ENCODE measurements at regions not wholly inside any gene's neighbourhood (a gene's known extent, or its start where the extent isn't known, plus 50 kb on each side); places are given as distances from the start of the nearest gene placed in this dataset.

DNA sequence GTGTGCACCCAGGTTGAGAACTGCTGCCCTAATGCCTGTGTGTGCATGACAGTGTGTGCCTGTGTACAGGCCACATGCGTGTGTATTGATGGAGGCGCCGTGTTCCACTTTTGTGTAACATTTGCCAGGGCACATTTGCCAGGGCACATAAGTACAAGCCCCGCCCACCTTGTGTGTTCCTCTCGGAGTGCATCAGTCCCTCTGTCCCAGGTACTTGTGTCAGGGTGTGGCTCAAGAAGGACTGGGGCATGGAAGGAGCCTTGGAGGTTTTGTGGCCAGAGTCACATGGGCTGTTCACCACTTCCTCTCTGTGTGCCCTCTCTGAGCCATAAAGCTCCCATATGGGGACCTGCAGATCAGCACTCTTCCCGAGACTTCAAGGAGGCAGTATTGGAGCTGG lies 73.9 kb downstream of the MRM1 start:
- Mint-ChIP-seq H3K27me3 (ENCODE audit: unreplicated experiment) (peaks cover 12% of the 10 kb centered on the region), H3K36me3 (ENCODE audit: unreplicated experiment) (no peaks in the 10 kb centered on the region), H3K4me3 (ENCODE audit: unreplicated experiment) (no peak overlapping the region), H3K4me1 (ENCODE audit: low read depth, unreplicated experiment) (no peaks in the 10 kb centered on the region), H3K27ac (ENCODE audit: unreplicated experiment) (no peak overlapping the region), H3K9me3 (ENCODE audit: unreplicated experiment) (no peaks in the 10 kb centered on the region)
- no peak for DNase-seq
- TF ChIP-seq CTCF (IDR thresholded peaks at IDR 0.05; ENCODE audit: partially characterized antibody, unreplicated experiment) = no peak

DNA sequence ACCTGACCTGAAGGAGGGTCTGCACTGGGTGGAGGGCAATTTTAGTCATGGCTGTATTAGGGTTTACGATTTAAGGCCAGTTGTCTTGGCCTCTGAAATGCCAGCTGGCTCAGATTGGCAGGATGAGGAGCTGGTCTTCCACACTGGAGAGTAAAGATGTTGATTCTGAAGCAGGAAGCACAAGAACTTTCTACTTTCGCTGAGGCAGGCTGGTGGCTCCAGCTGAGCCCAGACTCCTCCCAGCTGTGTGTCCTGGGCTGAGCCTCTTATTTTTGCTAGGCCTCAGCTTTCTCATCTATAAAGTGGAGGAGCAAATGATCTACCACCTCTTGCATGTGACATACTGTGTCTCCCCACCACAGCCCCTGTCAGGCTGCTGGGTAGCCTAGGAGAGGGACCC lies 74.4 kb downstream of the MRM1 start:
- Mint-ChIP-seq H3K36me3 (ENCODE audit: unreplicated experiment) (no peaks in the 10 kb centered on the region), H3K9me3 (ENCODE audit: unreplicated experiment) (no peaks in the 10 kb centered on the region), H3K4me3 (ENCODE audit: unreplicated experiment) (no peak overlapping the region), H3K4me1 (ENCODE audit: low read depth, unreplicated experiment) (peaks cover 2% of the 10 kb centered on the region), H3K27ac (ENCODE audit: unreplicated experiment) (peak overlapping the region; percentile 22), H3K27me3 (ENCODE audit: unreplicated experiment) (peaks cover 12% of the 10 kb centered on the region)
- no peak for DNase-seq
- no peak for TF ChIP-seq CTCF (IDR thresholded peaks at IDR 0.05; ENCODE audit: partially characterized antibody, unreplicated experiment)

- Mint-ChIP-seq H3K4me3 (ENCODE audit: unreplicated experiment) (no peak overlapping the region), H3K36me3 (ENCODE audit: unreplicated experiment) (no peaks in the 10 kb centered on the region), H3K27me3 (ENCODE audit: unreplicated experiment) (peaks cover 10% of the 10 kb centered on the region), H3K9me3 (ENCODE audit: unreplicated experiment) (peaks cover 1% of the 10 kb centered on the region), H3K27ac (ENCODE audit: unreplicated experiment) (no peak overlapping the region), H3K4me1 (ENCODE audit: low read depth, unreplicated experiment) (peaks cover 2% of the 10 kb centered on the region)
- no peak for TF ChIP-seq CTCF (IDR thresholded peaks at IDR 0.05; ENCODE audit: partially characterized antibody, unreplicated experiment)
- DNase-seq = no peak
Measured at GRCh38 chr17:36679815-36680467, 78.6 kb downstream of the MRM1 start.

GRCh38 chr17:36680701-36681202 lies 79.4 kb downstream of the MRM1 start:
- Mint-ChIP-seq H3K27ac (ENCODE audit: unreplicated experiment) (no peak overlapping the region), H3K36me3 (ENCODE audit: unreplicated experiment) (no peaks in the 10 kb centered on the region), H3K4me1 (ENCODE audit: low read depth, unreplicated experiment) (peaks cover 2% of the 10 kb centered on the region), H3K4me3 (ENCODE audit: unreplicated experiment) (no peak overlapping the region), H3K9me3 (ENCODE audit: unreplicated experiment) (peaks cover 1% of the 10 kb centered on the region), H3K27me3 (ENCODE audit: unreplicated experiment) (peaks cover 7% of the 10 kb centered on the region)
- no peak for DNase-seq
- no peak for TF ChIP-seq CTCF (IDR thresholded peaks at IDR 0.05; ENCODE audit: partially characterized antibody, unreplicated experiment)

GRCh38 chr17:36682773-36683172 lies 81.4 kb downstream of the MRM1 start:
- Mint-ChIP-seq H3K27me3 (ENCODE audit: unreplicated experiment) (peaks cover 4% of the 10 kb centered on the region), H3K4me3 (ENCODE audit: unreplicated experiment) (no peak overlapping the region), H3K27ac (ENCODE audit: unreplicated experiment) (no peak overlapping the region), H3K36me3 (ENCODE audit: unreplicated experiment) (no peaks in the 10 kb centered on the region), H3K9me3 (ENCODE audit: unreplicated experiment) (peaks cover 1% of the 10 kb centered on the region), H3K4me1 (ENCODE audit: low read depth, unreplicated experiment) (peaks cover 2% of the 10 kb centered on the region)
- no peak for TF ChIP-seq CTCF (IDR thresholded peaks at IDR 0.05; ENCODE audit: partially characterized antibody, unreplicated experiment)
- no peak for DNase-seq

Measured in glutamatergic neuron (in vitro differentiated cells).